HCT116 (cell line): ENCODE measurements at regions not wholly inside any gene's neighbourhood (a gene's known extent, or its start where the extent isn't known, plus 50 kb on each side); places are given as distances from the start of the nearest gene placed in this dataset.

Experiments used
- ATAC-seq: fragments of 200-7000 bp; cut with Tn5 transposase; 2 replicates; pipeline ENCODE4 v1.9.1; 2020; ENCODE audit warnings: mild to moderate bottlenecking, moderate library complexity
- BruUV-seq: library from RNA; stranded (reverse); fragments of 400-500 nt; replicated peaks from 2 replicates; lab custom pipeline; 2021; lab: Mats Ljungman, UMichigan
- CTCF ChIA-PET: fragments of 300-600 bp; sonication (Branson Sonifier 250); formaldehyde crosslinking; loops from one replicate; lab custom pipeline; 2021; ENCODE audit warnings: antibody characterized with exemption; lab: Charles Lee
- POLR2A ChIA-PET: fragments of 300-600, 350-600 bp; sonication (Branson Sonifier 250); formaldehyde crosslinking; loops from one replicate; lab custom pipeline; 2021; ENCODE audit warnings: antibody characterized with exemption; lab: Charles Lee
- RAD21 ChIA-PET, 2 experiments: fragments of 300-600 bp; sonication (Branson Sonifier 250); formaldehyde crosslinking; loops; one replicate each; lab custom pipeline; 2023; ENCODE audit warnings: low total read pairs in 2 of 2; ENCODE audit not compliant: uncharacterized antibody in 2 of 2, unreplicated experiment in 2 of 2, low non-redundant PET in 1 of 2; lab: Charles Lee
- DNase-seq: peaks from one replicate; pipeline ENCODE4 v3.0.0-alpha.2; 2010; ENCODE audit warnings: low read depth, low spot score
- H2AFZ ChIP-seq: fragments of 200-600 bp; shearing (Covaris generic), sonication (generic); 2 replicates; pipeline ENCODE4 v1.6.1; 2017; ENCODE audit warnings: low read depth, mixed run types, mixed read lengths, antibody characterized with exemption, low read length; ENCODE audit not compliant: poor library complexity, severe bottlenecking
- H3K27ac ChIP-seq: 2 replicates; pipeline ENCODE4 v1.5.1; 2012; ENCODE audit warnings: low read depth, low read length
- H3K27me3 ChIP-seq: fragments of 200-600 bp; sonication (generic); 2 replicates; pipeline ENCODE4 v1.6.1; 2016; ENCODE audit warnings: mixed run types, low read length, mixed read lengths; ENCODE audit not compliant: insufficient read depth
- H3K36me3 ChIP-seq, 2 experiments: fragments of 200-500 bp in 1 of 2; fragments of 200-600 bp in 1 of 2; sonication (Bioruptor generic) in 1 of 2; sonication (generic) in 1 of 2; 2 replicates each; pipeline versions ENCODE4 v1.5.1 to v1.6.1; 2014 to 2016; ENCODE audit warnings: low read length in 2 of 2, inconsistent platforms in 1 of 2, mixed read lengths in 1 of 2, mixed run types in 1 of 2; ENCODE audit not compliant: insufficient read depth in 2 of 2, control insufficient read depth in 1 of 2
- H3K4me1 ChIP-seq, 2 experiments: fragments of 200-600 bp in 1 of 2; sonication (generic) in 1 of 2; 2 replicates each; pipeline versions ENCODE4 v1.5.1 to v1.6.1; 2012 to 2017; ENCODE audit warnings: low read length in 2 of 2, inconsistent platforms in 1 of 2, mild to moderate bottlenecking in 1 of 2, mixed read lengths in 1 of 2, mixed run types in 1 of 2, moderate library complexity in 1 of 2; ENCODE audit not compliant: insufficient read depth in 2 of 2, control insufficient read depth in 1 of 2
- H3K4me2 ChIP-seq: fragments of 200-600 bp; sonication (generic); 2 replicates; pipeline ENCODE4 v1.6.1; 2017; ENCODE audit warnings: mixed run types, low read length, mixed read lengths
- H3K4me3 ChIP-seq, 2 experiments: fragments of 200-600 bp in 1 of 2; sonication (generic) in 1 of 2; replicated peaks in 1 of 2; 2 replicates each; pipeline ENCODE4 v1.5.1; 2011 to 2016; ENCODE audit warnings: low read length in 2 of 2, control low read depth in 1 of 2, low read depth in 1 of 2, mild to moderate bottlenecking in 1 of 2, mixed read lengths in 1 of 2, mixed run types in 1 of 2
- H3K79me2 ChIP-seq: fragments of 200-600 bp; sonication (generic); 2 replicates; pipeline ENCODE4 v1.6.1; 2017; ENCODE audit warnings: mild to moderate bottlenecking, mixed run types, low read length, moderate library complexity, mixed read lengths; ENCODE audit not compliant: insufficient read depth
- H3K9ac ChIP-seq: fragments of 200-600 bp; sonication (generic); 2 replicates; pipeline ENCODE4 v1.6.1; 2016; ENCODE audit warnings: low read length, mixed read lengths
- H3K9me2 ChIP-seq: fragments of 200-600 bp; sonication (generic), shearing (Covaris generic); 2 replicates; pipeline ENCODE4 v1.6.1; 2017; ENCODE audit warnings: mixed run types, mild to moderate bottlenecking, moderate library complexity; ENCODE audit not compliant: insufficient read depth
- H3K9me3 ChIP-seq, 2 experiments: fragments of 200-500 bp in 1 of 2; fragments of 200-600 bp in 1 of 2; sonication (Bioruptor generic) in 1 of 2; sonication (generic) in 1 of 2; 2 replicates each; pipeline ENCODE4 v1.6.1; 2014 to 2017; ENCODE audit warnings: low read length in 2 of 2, mixed read lengths in 2 of 2, inconsistent platforms in 1 of 2, low read depth in 1 of 2, mild to moderate bottlenecking in 1 of 2, mixed run types in 1 of 2, moderate library complexity in 1 of 2; ENCODE audit not compliant: control insufficient read depth in 1 of 2, insufficient read depth in 1 of 2
- H4K20me1 ChIP-seq: fragments of 200-600 bp; sonication (generic), shearing (Covaris generic); 2 replicates; pipeline ENCODE4 v1.6.1; 2017; ENCODE audit warnings: mixed run types, mild to moderate bottlenecking, moderate library complexity; ENCODE audit not compliant: insufficient read depth
- ATF3 ChIP-seq: IDR thresholded peaks from 2 replicates; pipeline ENCODE4 v1.6.1; 2012
- CEBPB ChIP-seq: IDR thresholded peaks from 2 replicates; pipeline ENCODE4 v1.6.1; 2012; ENCODE audit warnings: low read depth
- EGR1 ChIP-seq: IDR thresholded peaks from 2 replicates; pipeline ENCODE4 v1.6.1; 2012; ENCODE audit warnings: low read depth
- EZH2 ChIP-seq: fragments of 200-600 bp; sonication (generic); IDR thresholded peaks from 2 replicates; pipeline ENCODE4 v1.6.1; 2017; ENCODE audit warnings: antibody characterized with exemption, mixed run types
- FOSL1 ChIP-seq: IDR thresholded peaks from 2 replicates; pipeline ENCODE4 v1.6.1; 2012; ENCODE audit warnings: low read depth
- MAX ChIP-seq: IDR thresholded peaks from 2 replicates; pipeline ENCODE4 v1.6.1; 2012
- POLR2A ChIP-seq: IDR thresholded peaks from 2 replicates; pipeline ENCODE4 v1.7.0; 2011; ENCODE audit warnings: borderline replicate concordance; ENCODE audit not compliant: insufficient read depth, insufficient read length; ENCODE audit errors: extremely low read depth
- RAD21 ChIP-seq: IDR thresholded peaks from 2 replicates; pipeline ENCODE4 v1.6.1; 2012; ENCODE audit warnings: low read depth, mild to moderate bottlenecking
- SP1 ChIP-seq: IDR thresholded peaks from 2 replicates; pipeline ENCODE4 v1.6.1; 2012; ENCODE audit warnings: low read depth
- TCF7L2 ChIP-seq: IDR thresholded peaks from 2 replicates; pipeline ENCODE4 v1.7.0; 2011; ENCODE audit warnings: borderline replicate concordance, inconsistent platforms; ENCODE audit not compliant: insufficient read depth, insufficient read length; ENCODE audit errors: extremely low read depth
- ZBTB33 ChIP-seq: IDR thresholded peaks from 2 replicates; pipeline ENCODE4 v1.6.1; 2011; ENCODE audit warnings: mild to moderate bottlenecking, low read length, moderate library complexity; ENCODE audit not compliant: insufficient replicate concordance; ENCODE audit errors: extremely low read depth
- ZNF274 ChIP-seq: fragments of 200-500 bp; sonication (Bioruptor generic); IDR thresholded peaks from 2 replicates; pipeline ENCODE4 v1.6.1; 2014; ENCODE audit warnings: mild to moderate bottlenecking, low read depth, low read length, inconsistent platforms
- intact Hi-C: fragments of 100-400 bp; cut with micrococcal nuclease; formaldehyde crosslinking; loops from 2 replicates; pipeline ENCODE4 v1.10.0; 2022

DNA sequence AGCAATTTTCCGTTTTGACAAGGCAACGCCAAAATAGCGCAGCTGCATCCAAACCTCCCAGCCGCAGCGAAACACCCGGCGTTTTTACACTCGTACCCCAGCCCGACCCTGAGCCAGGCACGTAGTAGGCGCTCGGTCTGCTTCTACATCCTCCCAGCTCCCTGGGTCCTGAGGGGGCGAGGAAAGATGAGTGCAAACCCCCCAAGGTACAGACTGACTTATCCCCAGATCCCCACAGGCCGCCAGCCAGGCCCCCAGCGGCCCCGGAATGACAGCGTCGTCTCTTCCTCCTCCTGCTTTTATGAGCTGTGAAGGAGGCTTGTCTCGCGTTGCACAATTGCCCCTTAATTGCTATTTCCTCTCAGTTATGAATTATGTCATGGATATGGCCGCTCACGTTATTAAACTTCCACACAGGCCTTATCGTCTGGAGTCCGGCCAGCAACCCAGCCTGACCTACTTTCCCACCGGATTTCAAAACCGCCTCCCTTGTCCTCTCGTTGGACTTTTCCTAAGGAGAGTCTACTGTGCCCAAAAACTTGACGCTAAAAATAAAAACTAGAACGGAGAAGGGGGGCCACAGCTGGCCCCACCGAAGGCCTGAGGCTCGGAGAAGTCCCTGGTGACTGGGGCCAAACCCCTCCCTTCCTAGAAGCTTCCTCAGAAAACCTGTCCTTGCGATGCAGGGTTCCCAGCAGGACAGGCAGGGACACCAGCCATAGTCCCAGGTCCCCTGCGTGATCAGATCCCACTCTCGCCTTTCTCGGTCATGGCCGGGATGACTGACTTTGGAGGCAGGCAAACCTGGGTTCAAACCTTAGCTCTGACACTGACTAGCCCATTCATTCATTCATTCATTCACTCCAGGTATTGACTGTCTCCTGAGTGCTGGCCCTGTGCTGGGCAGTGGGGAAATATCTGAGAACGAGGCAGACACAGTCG, 130.9 kb upstream of the PTPN1 start:
- intact Hi-C loops = no loop called here
- Histone ChIP-seq H3K4me2 (no peak overlapping the region), H3K4me1 (peaks cover 14 to 28% of the 10 kb centered on the region in 2 experiments), H3K27ac (no peak overlapping the region), H3K9me3 (no peaks in the 10 kb centered on the region), H3K36me3 (no peaks in the 10 kb centered on the region), H3K9ac (no peak overlapping the region)
- no peak for ATAC-seq
- TF ChIP-seq POLR2A (no peak), ZNF274 (no peak), ZBTB33 (no peak), MAX (no peak), EZH2 (no peak), TCF7L2 (no peak), FOSL1 (no peak), EGR1 (no peak), CEBPB (no peak), ATF3 (no peak), RAD21 (no peak), SP1 (no peak)
- TF ChIP-seq, all 23 proteins: peak for 0
- Histone ChIP-seq H3K4me3 (no peak overlapping the region), H3K27me3 (no peaks in the 10 kb centered on the region), H3K79me2 (no peaks in the 10 kb centered on the region), H4K20me1 (no peaks in the 10 kb centered on the region), H2AFZ (no peak overlapping the region), H3K9me2 (no peaks in the 10 kb centered on the region)
- no TSS peak for BruUV-seq
- ChIA-PET POLR2A (no interaction called here), CTCF (no interaction called here), RAD21 (no interaction called here)
- no peak for DNase-seq
